SK-N-MC (cell line): ENCODE measurements at regions not wholly inside any gene's neighbourhood (a gene's known extent, or its start where the extent isn't known, plus 50 kb on each side); places are given as distances from the start of the nearest gene placed in this dataset.

Source experiments
- DNase-seq: peaks from one replicate; pipeline ENCODE4 v3.0.0-alpha.2; 2011; ENCODE audit warnings: low read depth, low spot score
- H3K27ac ChIP-seq: fragments of 200-600 bp; sonication (generic); 2 replicates; pipeline ENCODE4 v1.5.1; 2016; ENCODE audit warnings: mixed run types
- H3K36me3 ChIP-seq: fragments of 200-600 bp; sonication (generic); 2 replicates; pipeline ENCODE4 v1.6.1; 2017; ENCODE audit warnings: antibody characterized with exemption, low read length, mixed read lengths; ENCODE audit not compliant: insufficient read depth
- H3K4me3 ChIP-seq: fragments of 200-600 bp; sonication (generic); 2 replicates; pipeline ENCODE4 v1.5.1; 2016
- H3K9ac ChIP-seq: fragments of 200-600 bp; sonication (generic); 2 replicates; pipeline ENCODE4 v1.8.0; 2017; ENCODE audit warnings: mixed run types, mixed read lengths; ENCODE audit not compliant: insufficient read length
- H3K9me3 ChIP-seq: fragments of 200-600 bp; sonication (generic); 2 replicates; pipeline ENCODE4 v1.6.1; 2017; ENCODE audit warnings: low read depth, mild to moderate bottlenecking, antibody characterized with exemption, low read length, moderate library complexity, mixed read lengths
- EZH2 ChIP-seq: fragments of 200-600 bp; sonication (generic); IDR thresholded peaks from one replicate; pipeline ENCODE4 v1.6.1; 2017; ENCODE audit warnings: antibody characterized with exemption
- FOXP2 ChIP-seq: optimal IDR thresholded peaks from 2 replicates; pipeline ENCODE3; 2011; ENCODE audit warnings: mild to moderate bottlenecking, moderate library complexity; ENCODE audit not compliant: insufficient read depth; ENCODE audit errors: extremely low read length, control extremely low read depth
- POLR2AphosphoS5 ChIP-seq: IDR thresholded peaks from 2 replicates; pipeline ENCODE4 v1.6.1; 2012; ENCODE audit warnings: mild to moderate bottlenecking, low read depth, low read length, borderline replicate concordance

DNA sequence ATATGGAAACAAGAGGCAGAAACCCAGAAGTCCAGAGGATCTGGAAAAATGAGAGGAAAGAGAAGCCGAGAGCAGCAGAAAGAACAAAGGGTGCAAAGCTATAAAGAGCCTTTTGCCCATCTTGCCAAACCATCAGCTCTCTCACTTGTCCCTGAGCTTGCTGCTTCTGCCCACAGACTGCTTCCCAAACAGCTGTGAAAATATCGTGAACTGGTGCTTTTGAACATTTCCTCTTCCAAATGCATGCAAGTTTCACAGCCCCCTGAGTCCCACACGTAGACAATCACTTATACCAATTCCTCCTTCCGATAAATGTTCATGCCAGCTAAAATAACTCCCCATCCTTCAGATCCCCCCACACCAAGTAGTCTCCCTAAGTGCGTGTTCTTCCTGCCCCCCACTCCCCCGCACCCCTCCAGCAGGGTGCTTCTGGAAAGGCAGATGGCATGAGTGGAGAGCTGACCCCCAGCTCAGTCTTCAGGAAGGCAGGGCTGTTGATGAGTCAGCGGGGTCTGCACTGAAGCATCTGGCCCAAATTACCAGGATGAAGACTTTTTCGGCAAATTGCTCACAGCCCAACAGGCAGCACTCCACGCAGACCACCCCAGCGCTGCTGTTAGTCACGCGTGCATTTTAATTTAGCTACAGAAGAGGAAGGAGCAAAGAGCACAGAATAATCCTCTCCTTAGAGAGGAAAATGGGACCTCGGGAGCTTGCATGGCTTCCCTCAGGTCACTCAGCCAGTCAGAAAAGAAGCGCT lies 76.1 kb upstream of the KCNMA1 start:
- TF ChIP-seq EZH2 (no peak), POLR2AphosphoS5 (no peak), FOXP2 (no peak)
- Histone ChIP-seq H3K36me3 (no peaks in the 10 kb centered on the region), H3K4me3 (no peak overlapping the region), H3K27ac (no peak overlapping the region), H3K9ac (no peak overlapping the region), H3K9me3 (no peaks in the 10 kb centered on the region)
- DNase-seq, result no peak

GRCh38 chr10:77712207-77712606 lies 74.6 kb upstream of the KCNMA1 start:
- no peaks in the 10 kb centered on the region for H3K36me3 ChIP-seq
- TF ChIP-seq POLR2AphosphoS5 (no peak), EZH2 (no peak), FOXP2 (no peak)
- H3K4me3 ChIP-seq, result no peak overlapping the region
- H3K9me3 ChIP-seq, result no peaks in the 10 kb centered on the region
- DNase-seq, result no peak
- no peak overlapping the region for H3K27ac ChIP-seq
- no peak overlapping the region for H3K9ac ChIP-seq

- TF ChIP-seq FOXP2, result no peak
- no peak for TF ChIP-seq POLR2AphosphoS5
- TF ChIP-seq EZH2, result no peak
- Histone ChIP-seq H3K4me3 (no peak overlapping the region), H3K36me3 (no peaks in the 10 kb centered on the region), H3K27ac (no peak overlapping the region), H3K9me3 (no peaks in the 10 kb centered on the region), H3K9ac (no peak overlapping the region)
- no peak for DNase-seq
These were observed 74.1 kb upstream of the KCNMA1 start for GRCh38 chr10:77711683-77712049.

GRCh38 chr10:77710759-77711682 lies 73.4 kb upstream of the KCNMA1 start:
- DNase-seq, result no peak
- H3K9ac ChIP-seq, result no peak overlapping the region
- no peak overlapping the region for H3K4me3 ChIP-seq
- TF ChIP-seq FOXP2 (no peak), EZH2 (no peak), POLR2AphosphoS5 (no peak)
- H3K27ac ChIP-seq, result no peak overlapping the region
- H3K9me3 ChIP-seq, result no peaks in the 10 kb centered on the region
- no peaks in the 10 kb centered on the region for H3K36me3 ChIP-seq

GRCh38 chr10:77710081-77710551 lies 72.5 kb upstream of the KCNMA1 start:
- Histone ChIP-seq H3K4me3 (no peak overlapping the region), H3K9me3 (no peaks in the 10 kb centered on the region), H3K9ac (no peak overlapping the region), H3K36me3 (no peaks in the 10 kb centered on the region), H3K27ac (no peak overlapping the region)
- DNase-seq, result no peak
- TF ChIP-seq FOXP2, result no peak
- TF ChIP-seq POLR2AphosphoS5, result no peak
- TF ChIP-seq EZH2, result no peak

GRCh38 chr10:77707570-77707969 lies 70.0 kb upstream of the KCNMA1 start:
- no peak for DNase-seq
- Histone ChIP-seq H3K9ac (no peak overlapping the region), H3K27ac (no peak overlapping the region), H3K36me3 (no peaks in the 10 kb centered on the region), H3K4me3 (no peak overlapping the region), H3K9me3 (no peaks in the 10 kb centered on the region)
- no peak for TF ChIP-seq EZH2
- TF ChIP-seq POLR2AphosphoS5, result no peak
- no peak for TF ChIP-seq FOXP2

DNA sequence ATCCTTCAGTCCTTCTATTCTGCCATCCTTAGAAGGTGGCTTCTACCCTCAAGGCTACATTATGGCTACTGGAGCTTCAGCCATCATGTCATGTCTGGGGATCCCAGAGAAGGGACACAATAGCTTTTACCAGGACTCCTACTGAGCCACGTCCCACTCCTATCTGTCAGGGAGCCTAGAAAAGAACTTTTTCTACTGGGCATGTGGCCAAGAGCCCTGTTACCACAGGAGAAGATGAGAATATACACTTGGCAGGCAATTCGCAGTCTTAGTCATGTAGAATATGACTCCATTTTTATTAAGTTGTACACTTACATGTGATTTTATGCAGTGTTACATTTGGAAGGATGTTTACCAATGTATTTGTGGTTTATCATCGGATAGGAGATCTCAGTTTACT lies 64.6 kb upstream of the KCNMA1 start:
- no peak overlapping the region for H3K4me3 ChIP-seq
- no peaks in the 10 kb centered on the region for H3K9me3 ChIP-seq
- H3K27ac ChIP-seq, result peak overlapping the region; percentile 25; the same call in 1 of the 2 replicates
- no peak overlapping the region for H3K9ac ChIP-seq
- peak; percentile 8 for DNase-seq
- no peaks in the 10 kb centered on the region for H3K36me3 ChIP-seq
- TF ChIP-seq FOXP2 (no peak), EZH2 (no peak), POLR2AphosphoS5 (no peak)

- Histone ChIP-seq H3K4me3 (no peak overlapping the region), H3K9ac (no peak overlapping the region), H3K27ac (no peak overlapping the region), H3K9me3 (no peaks in the 10 kb centered on the region), H3K36me3 (no peaks in the 10 kb centered on the region)
- no peak for TF ChIP-seq POLR2AphosphoS5
- TF ChIP-seq EZH2, result no peak
- no peak for TF ChIP-seq FOXP2
- DNase-seq, result no peak
These were observed 62.5 kb upstream of the KCNMA1 start for GRCh38 chr10:77700086-77700485.
